ENCODE measurements at regions not wholly inside any gene's neighbourhood (a gene's known extent, or its start where the extent isn't known, plus 50 kb on each side); places are given as distances from the start of the nearest gene placed in this dataset.
"Not testable (repeated sequence)": the region's sequence is repeated elsewhere in the genome, so short reads cannot be mapped to it uniquely, and the experiment has no call there.

- DNase-seq: no peak
Observed at GRCh38 chr12:47340411-47341015, 260.8 kb upstream of the AMIGO2 start.

GRCh38 chr12:47337581-47337980 lies 257.8 kb upstream of the AMIGO2 start:
- DNase-seq: no peak

GRCh38 chr12:47333271-47333858 lies 253.6 kb upstream of the AMIGO2 start:
- not testable (repeated sequence) for DNase-seq

GRCh38 chr12:47328831-47329545 lies 249.2 kb upstream of the AMIGO2 start:
- no peak for DNase-seq

- DNase-seq: no peak
Observed at GRCh38 chr12:47326190-47326589, 246.4 kb upstream of the AMIGO2 start.

- no peak for DNase-seq
Observed at GRCh38 chr12:47323802-47324201, 244.0 kb upstream of the AMIGO2 start.

GRCh38 chr12:47321436-47321835 lies 241.7 kb upstream of the AMIGO2 start:
- no peak for DNase-seq

- DNase-seq: no peak
Observed at GRCh38 chr12:47319746-47320145, 240.0 kb upstream of the AMIGO2 start.

GRCh38 chr12:47318963-47319362 lies 239.2 kb upstream of the AMIGO2 start:
- no peak for DNase-seq

GRCh38 chr12:47317175-47317915 lies 237.6 kb upstream of the AMIGO2 start:
- no peak for DNase-seq

- no peak for DNase-seq
Observed at GRCh38 chr12:47316609-47317049, 236.9 kb upstream of the AMIGO2 start.

GRCh38 chr12:47314996-47315395 lies 235.2 kb upstream of the AMIGO2 start:
- DNase-seq: no peak

GRCh38 chr12:47312808-47313426 lies 233.2 kb upstream of the AMIGO2 start:
- DNase-seq: no peak

GRCh38 chr12:47312147-47312546 lies 232.4 kb upstream of the AMIGO2 start:
- DNase-seq: no peak

GRCh38 chr12:47311568-47311967 lies 231.8 kb upstream of the AMIGO2 start:
- no peak for DNase-seq

GRCh38 chr12:47311010-47311409 lies 231.3 kb upstream of the AMIGO2 start:
- DNase-seq: no peak

- no peak for DNase-seq
Observed at GRCh38 chr12:47308672-47309071, 228.9 kb upstream of the AMIGO2 start.

GRCh38 chr12:47307680-47308399 lies 228.1 kb upstream of the AMIGO2 start:
- DNase-seq: no peak

GRCh38 chr12:47306773-47307679 lies 227.3 kb upstream of the AMIGO2 start:
- DNase-seq: not testable (repeated sequence)

- DNase-seq: no peak
Observed at GRCh38 chr12:47306130-47306529, 226.4 kb upstream of the AMIGO2 start.

GRCh38 chr12:47305464-47305863 lies 225.7 kb upstream of the AMIGO2 start:
- no peak for DNase-seq
